Caco-2 (cell line): ENCODE measurements at regions not wholly inside any gene's neighbourhood (a gene's known extent, or its start where the extent isn't known, plus 50 kb on each side); places are given as distances from the start of the nearest gene placed in this dataset.

Experiments
- BruUV-seq: library from RNA; stranded (reverse); fragments of 400-500 nt; replicated peaks from 2 replicates; lab custom pipeline; 2021; lab: Mats Ljungman, UMichigan
- CTCF ChIA-PET: fragments of 300-600 bp; sonication (Branson Sonifier 250); formaldehyde crosslinking; loops from one replicate; lab custom pipeline; 2022; ENCODE audit warnings: antibody characterized with exemption; lab: Charles Lee
- POLR2A ChIA-PET: fragments of 300-600 bp; sonication (Branson Sonifier 250); formaldehyde crosslinking; loops from one replicate; lab custom pipeline; 2022; ENCODE audit warnings: antibody characterized with exemption; lab: Charles Lee
- DNase-seq, 2 experiments: peaks; one replicate each; pipeline versions ENCODE4 v3.0.0 to v3.0.0-alpha.2; 2020 to 2022
- H3K27me3 ChIP-seq: replicated peaks from 2 replicates; pipeline ENCODE4 v1.6.0; 2011; ENCODE audit warnings: low read length; ENCODE audit not compliant: control insufficient read depth, insufficient read depth
- H3K36me3 ChIP-seq: 2 replicates; pipeline ENCODE4 v1.5.1; 2011; ENCODE audit warnings: low read length; ENCODE audit not compliant: control insufficient read depth, insufficient read depth
- H3K4me1 ChIP-seq: fragments of 250-450 bp; sonication (Bioruptor Pico); 2 replicates; pipeline ENCODE4 v1.5.1; 2020; ENCODE audit warnings: mild to moderate bottlenecking
- H3K4me3 ChIP-seq: 2 replicates; pipeline ENCODE4 v1.5.1; 2011; ENCODE audit warnings: low read depth, mild to moderate bottlenecking, control low read depth, low read length
- H3K9me3 ChIP-seq: fragments of 250-450 bp; sonication (Bioruptor Pico); 2 replicates; pipeline ENCODE4 v1.5.1; 2020; ENCODE audit warnings: mild to moderate bottlenecking, moderate library complexity
- H3K27ac Mint-ChIP-seq: one replicate; pipeline ENCODE4 v1.8.0; 2022; ENCODE audit warnings: mixed read lengths; ENCODE audit not compliant: unreplicated experiment
- H3K27me3 Mint-ChIP-seq: one replicate; pipeline ENCODE4 v1.8.0; 2022; ENCODE audit warnings: mixed read lengths; ENCODE audit not compliant: insufficient read depth, unreplicated experiment
- H3K36me3 Mint-ChIP-seq: one replicate; pipeline ENCODE4 v1.8.0; 2022; ENCODE audit warnings: mild to moderate bottlenecking, mixed read lengths; ENCODE audit not compliant: insufficient read depth, unreplicated experiment
- H3K4me1 Mint-ChIP-seq: one replicate; pipeline ENCODE4 v1.8.0; 2022; ENCODE audit warnings: low read depth, mixed read lengths; ENCODE audit not compliant: unreplicated experiment
- H3K4me3 Mint-ChIP-seq: one replicate; pipeline ENCODE4 v1.8.0; 2022; ENCODE audit warnings: mild to moderate bottlenecking, moderate library complexity, mixed read lengths; ENCODE audit not compliant: unreplicated experiment
- H3K9me3 Mint-ChIP-seq: one replicate; pipeline ENCODE4 v1.8.0; 2022; ENCODE audit warnings: mixed read lengths; ENCODE audit not compliant: unreplicated experiment
- intact Hi-C: fragments of 100-400 bp; cut with micrococcal nuclease; formaldehyde crosslinking; loops from one replicate; pipeline ENCODE4 v1.10.0; 2022; ENCODE audit not compliant: unreplicated experiment
- TF ChIP-seq, protein P1 (sequence below), 2 experiments: fragments of 200-600 bp in 1 of 2; IDR thresholded peaks; 1 replicate in 1 of 2; 2 replicates in 1 of 2; pipeline versions ENCODE4 v1.5.1 to v1.8.0; 2011 to 2022; ENCODE audit warnings: antibody characterized with exemption in 1 of 2, control low read depth in 1 of 2, inconsistent platforms in 1 of 2, low read depth in 1 of 2, low read length in 1 of 2, mild to moderate bottlenecking in 1 of 2, moderate library complexity in 1 of 2; ENCODE audit not compliant: insufficient read depth in 1 of 2, severe bottlenecking in 1 of 2, unreplicated experiment in 1 of 2

GRCh38 chr10:25701652-25702051, 232.4 kb upstream of the MYO3A start:
- Mint-ChIP-seq H3K27me3 (peaks cover 3% of the 10 kb centered on the region), H3K4me3 (no peak overlapping the region), H3K9me3 (no peaks in the 10 kb centered on the region), H3K27ac (no peak overlapping the region), H3K36me3 (no peaks in the 10 kb centered on the region), H3K4me1 (peaks cover 8% of the 10 kb centered on the region)
- intact Hi-C loops = loop anchor here (1.0 kb wide), 1 partner anchor 12 kb away; no protein-coding TSS in a partner anchor
- H3K4me3 ChIP-seq = no peak overlapping the region
- H3K27me3 ChIP-seq = no peaks in the 10 kb centered on the region
- no peaks in the 10 kb centered on the region for H3K36me3 ChIP-seq
- BruUV-seq = no TSS peak
- ChIA-PET POLR2A (no interaction called here), CTCF (interaction anchor here (1.8 kb wide), 1 partner anchor 11 kb away, joined by 6 read pairs; no protein-coding TSS in a partner anchor)
- no peak for DNase-seq
- no peaks in the 10 kb centered on the region for H3K9me3 ChIP-seq
- TF ChIP-seq, protein P1, sequence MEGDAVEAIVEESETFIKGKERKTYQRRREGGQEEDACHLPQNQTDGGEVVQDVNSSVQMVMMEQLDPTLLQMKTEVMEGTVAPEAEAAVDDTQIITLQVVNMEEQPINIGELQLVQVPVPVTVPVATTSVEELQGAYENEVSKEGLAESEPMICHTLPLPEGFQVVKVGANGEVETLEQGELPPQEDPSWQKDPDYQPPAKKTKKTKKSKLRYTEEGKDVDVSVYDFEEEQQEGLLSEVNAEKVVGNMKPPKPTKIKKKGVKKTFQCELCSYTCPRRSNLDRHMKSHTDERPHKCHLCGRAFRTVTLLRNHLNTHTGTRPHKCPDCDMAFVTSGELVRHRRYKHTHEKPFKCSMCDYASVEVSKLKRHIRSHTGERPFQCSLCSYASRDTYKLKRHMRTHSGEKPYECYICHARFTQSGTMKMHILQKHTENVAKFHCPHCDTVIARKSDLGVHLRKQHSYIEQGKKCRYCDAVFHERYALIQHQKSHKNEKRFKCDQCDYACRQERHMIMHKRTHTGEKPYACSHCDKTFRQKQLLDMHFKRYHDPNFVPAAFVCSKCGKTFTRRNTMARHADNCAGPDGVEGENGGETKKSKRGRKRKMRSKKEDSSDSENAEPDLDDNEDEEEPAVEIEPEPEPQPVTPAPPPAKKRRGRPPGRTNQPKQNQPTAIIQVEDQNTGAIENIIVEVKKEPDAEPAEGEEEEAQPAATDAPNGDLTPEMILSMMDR (IDR thresholded peaks at IDR 0.05; ENCODE audit: insufficient read depth in 1 of 2, low read depth in 1 of 2, low read length in 1 of 2, severe bottlenecking in 1 of 2, unreplicated experiment in 1 of 2) = no peak
- H3K4me1 ChIP-seq = peaks cover 25% of the 10 kb centered on the region

GRCh38 chr10:25704622-25705021, 229.4 kb upstream of the MYO3A start:
- peaks cover 28% of the 10 kb centered on the region for H3K4me1 Mint-ChIP-seq
- H3K27me3 Mint-ChIP-seq = no peaks in the 10 kb centered on the region
- peak; percentile 26 to 59 for DNase-seq
- no peak overlapping the region for H3K4me3 Mint-ChIP-seq
- H3K36me3 Mint-ChIP-seq = no peaks in the 10 kb centered on the region
- Histone ChIP-seq H3K27me3 (no peaks in the 10 kb centered on the region), H3K4me3 (no peak overlapping the region), H3K36me3 (no peaks in the 10 kb centered on the region), H3K9me3 (no peaks in the 10 kb centered on the region), H3K4me1 (peaks cover 47% of the 10 kb centered on the region)
- no TSS peak for BruUV-seq
- intact Hi-C loops = no loop called here
- ChIA-PET POLR2A (no interaction called here), CTCF (no interaction called here)
- TF ChIP-seq, protein P1 (IDR thresholded peaks at IDR 0.05; ENCODE audit: insufficient read depth in 1 of 2, low read depth in 1 of 2, low read length in 1 of 2, severe bottlenecking in 1 of 2, unreplicated experiment in 1 of 2) = no peak
- H3K9me3 Mint-ChIP-seq = peaks cover 12% of the 10 kb centered on the region
- peak overlapping the region; percentile 63 for H3K27ac Mint-ChIP-seq

- TF ChIP-seq, protein P1 (IDR thresholded peaks at IDR 0.05; ENCODE audit: insufficient read depth in 1 of 2, low read depth in 1 of 2, low read length in 1 of 2, severe bottlenecking in 1 of 2, unreplicated experiment in 1 of 2) = no peak
These were observed 226.5 kb upstream of the MYO3A start for GRCh38 chr10:25707572-25707971.

More at GRCh38 chr10:25707572-25707971, 226.5 kb upstream of the MYO3A start:
- H3K27me3 Mint-ChIP-seq = no peaks in the 10 kb centered on the region
- no peak for DNase-seq
- Histone ChIP-seq H3K27me3 (no peaks in the 10 kb centered on the region), H3K4me3 (no peak overlapping the region), H3K4me1 (peaks cover 47% of the 10 kb centered on the region), H3K36me3 (no peaks in the 10 kb centered on the region), H3K9me3 (0 out of 2 replicates have a peak, but pooled peaks cover 3% of the 10 kb centered on the region)
- H3K27ac Mint-ChIP-seq = peak overlapping the region; percentile 40
- ChIA-PET CTCF (interaction anchor here (0.7 kb wide), 1 partner anchor 168 kb away, joined by 3 read pairs; no protein-coding TSS in a partner anchor), POLR2A (no interaction called here)
- intact Hi-C loops = no loop called here
- BruUV-seq = no TSS peak
- H3K4me3 Mint-ChIP-seq = no peak overlapping the region
- H3K9me3 Mint-ChIP-seq = peaks cover 20% of the 10 kb centered on the region
- H3K36me3 Mint-ChIP-seq = no peaks in the 10 kb centered on the region
- peaks cover 28% of the 10 kb centered on the region for H3K4me1 Mint-ChIP-seq
